Suprapubic skin (tissue), 3 donors: ENCODE measurements at regions not wholly inside any gene's neighbourhood (a gene's known extent, or its start where the extent isn't known, plus 50 kb on each side); places are given as distances from the start of the nearest gene placed in this dataset.

Experiments used
- CTCF ChIP-seq, 2 donors: fragments of 200-600 bp in 1 of 2; fragments of 450-650 bp in 1 of 2; sonication (generic) in 1 of 2; IDR thresholded peaks; one replicate each; pipeline ENCODE4 v1.5.1; 2016 to 2019; ENCODE audit warnings: antibody characterized with exemption in 2 of 2, mild to moderate bottlenecking in 1 of 2, moderate library complexity in 1 of 2
- POLR2A ChIP-seq, 2 donors: fragments of 450-650 bp; IDR thresholded peaks; one replicate each; pipeline ENCODE4 v1.6.1; 2017; ENCODE audit warnings: antibody characterized with exemption in 2 of 2, mild to moderate bottlenecking in 2 of 2, moderate library complexity in 2 of 2

GRCh38 chr11:81484196-81484595 is 1249.5 kb downstream of the FAM181B start:
- TF ChIP-seq POLR2A (IDR thresholded peaks at IDR 0.05), result no peak
- TF ChIP-seq CTCF (IDR thresholded peaks at IDR 0.05), result no peak
